ENCODE measurements at regions not wholly inside any gene's neighbourhood (a gene's known extent, or its start where the extent isn't known, plus 50 kb on each side); places are given as distances from the start of the nearest gene placed in this dataset.
"Not testable (repeated sequence)": the region's sequence is repeated elsewhere in the genome, so short reads cannot be mapped to it uniquely, and the experiment has no call there.

- no peak for DNase-seq (ENCODE audit: low read depth in 1 of 2, low spot score in 1 of 2)
- Histone ChIP-seq H3K36me3 (no peaks in the 10 kb centered on the region), H3K9me3 (ENCODE audit: low read depth) (no peaks in the 10 kb centered on the region), H3K27ac (no peak overlapping the region), H3K4me3 (no peak overlapping the region), H3K27me3 (no peaks in the 10 kb centered on the region), H3K4me1 (ENCODE audit: low read depth) (peaks cover 20% of the 10 kb centered on the region)
- TF ChIP-seq, protein P1, sequence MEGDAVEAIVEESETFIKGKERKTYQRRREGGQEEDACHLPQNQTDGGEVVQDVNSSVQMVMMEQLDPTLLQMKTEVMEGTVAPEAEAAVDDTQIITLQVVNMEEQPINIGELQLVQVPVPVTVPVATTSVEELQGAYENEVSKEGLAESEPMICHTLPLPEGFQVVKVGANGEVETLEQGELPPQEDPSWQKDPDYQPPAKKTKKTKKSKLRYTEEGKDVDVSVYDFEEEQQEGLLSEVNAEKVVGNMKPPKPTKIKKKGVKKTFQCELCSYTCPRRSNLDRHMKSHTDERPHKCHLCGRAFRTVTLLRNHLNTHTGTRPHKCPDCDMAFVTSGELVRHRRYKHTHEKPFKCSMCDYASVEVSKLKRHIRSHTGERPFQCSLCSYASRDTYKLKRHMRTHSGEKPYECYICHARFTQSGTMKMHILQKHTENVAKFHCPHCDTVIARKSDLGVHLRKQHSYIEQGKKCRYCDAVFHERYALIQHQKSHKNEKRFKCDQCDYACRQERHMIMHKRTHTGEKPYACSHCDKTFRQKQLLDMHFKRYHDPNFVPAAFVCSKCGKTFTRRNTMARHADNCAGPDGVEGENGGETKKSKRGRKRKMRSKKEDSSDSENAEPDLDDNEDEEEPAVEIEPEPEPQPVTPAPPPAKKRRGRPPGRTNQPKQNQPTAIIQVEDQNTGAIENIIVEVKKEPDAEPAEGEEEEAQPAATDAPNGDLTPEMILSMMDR (IDR thresholded peaks at IDR 0.05; ENCODE audit: low read depth, low read length), result no peak
Measured at GRCh38 chr2:138298900-138299299, 202.7 kb upstream of the SPOPL start.

GRCh38 chr2:138306626-138307025, 194.9 kb upstream of the SPOPL start:
- Histone ChIP-seq H3K4me1 (ENCODE audit: low read depth) (peaks cover 20% of the 10 kb centered on the region), H3K27ac (no peak overlapping the region)
- TF ChIP-seq, protein P1 (IDR thresholded peaks at IDR 0.05; ENCODE audit: low read depth, low read length), result no peak

DNA sequence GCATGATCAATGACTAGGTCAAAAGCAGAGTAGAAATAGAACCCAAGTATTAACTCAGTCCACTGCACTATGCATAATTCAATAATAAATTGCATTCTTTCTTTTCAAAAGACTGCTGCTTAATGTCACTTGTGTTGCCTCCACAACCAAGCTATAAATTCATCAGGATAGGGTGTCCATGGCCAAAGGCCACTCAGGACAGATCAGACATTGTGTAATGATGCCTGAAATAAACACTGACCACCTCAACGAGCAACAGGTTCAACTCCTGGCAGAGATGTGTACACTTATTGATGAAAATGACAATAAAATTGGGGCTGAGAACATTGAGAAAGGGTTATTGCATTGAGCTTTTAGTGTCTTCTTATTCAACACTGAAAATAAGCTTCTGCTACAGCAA, 194.5 kb upstream of the SPOPL start:
- no peak overlapping the region for H3K27ac ChIP-seq
- DNase-seq (ENCODE audit: low read depth in 1 of 2, low spot score in 1 of 2), result no peak
- H3K4me3 ChIP-seq, result no peak overlapping the region
- no peaks in the 10 kb centered on the region for H3K9me3 ChIP-seq (ENCODE audit: low read depth)
- no peaks in the 10 kb centered on the region for H3K27me3 ChIP-seq
- peaks cover 16% of the 10 kb centered on the region for H3K4me1 ChIP-seq (ENCODE audit: low read depth)
- no peaks in the 10 kb centered on the region for H3K36me3 ChIP-seq
- TF ChIP-seq, protein P1 (IDR thresholded peaks at IDR 0.05; ENCODE audit: low read depth, low read length), result no peak

More at GRCh38 chr2:138306626-138307025, 194.9 kb upstream of the SPOPL start:
- Histone ChIP-seq H3K9me3 (ENCODE audit: low read depth) (no peaks in the 10 kb centered on the region), H3K27me3 (no peaks in the 10 kb centered on the region), H3K36me3 (no peaks in the 10 kb centered on the region), H3K4me3 (no peak overlapping the region)
- DNase-seq (ENCODE audit: low read depth in 1 of 2, low spot score in 1 of 2), result no peak

DNA sequence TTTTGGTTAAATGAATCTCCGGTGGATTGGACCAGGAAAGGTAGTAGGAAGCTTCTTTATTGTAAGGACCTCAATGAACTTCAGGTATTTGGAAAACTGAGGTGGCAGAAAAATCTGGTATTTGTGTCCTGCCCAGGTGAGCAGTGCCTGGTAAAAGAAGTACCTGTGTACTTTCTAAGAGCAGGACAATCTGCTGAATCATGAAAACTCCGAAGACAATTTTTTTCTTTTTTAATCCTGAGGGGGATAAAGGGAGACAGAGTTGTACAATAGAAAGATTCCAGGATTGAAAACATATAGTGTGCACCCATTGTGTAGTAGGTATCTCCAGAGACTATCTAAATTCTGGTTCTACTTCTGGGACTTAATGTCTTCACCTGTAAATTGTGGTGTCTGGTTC, 191.8 kb upstream of the SPOPL start:
- Histone ChIP-seq H3K9me3 (ENCODE audit: low read depth) (no peaks in the 10 kb centered on the region), H3K4me3 (no peak overlapping the region), H3K27ac (no peak overlapping the region), H3K4me1 (ENCODE audit: low read depth) (no peaks in the 10 kb centered on the region), H3K27me3 (no peaks in the 10 kb centered on the region), H3K36me3 (no peaks in the 10 kb centered on the region)
- no peak for DNase-seq (ENCODE audit: low read depth in 1 of 2, low spot score in 1 of 2)
- TF ChIP-seq, protein P1 (IDR thresholded peaks at IDR 0.05; ENCODE audit: low read depth, low read length), result no peak

DNA sequence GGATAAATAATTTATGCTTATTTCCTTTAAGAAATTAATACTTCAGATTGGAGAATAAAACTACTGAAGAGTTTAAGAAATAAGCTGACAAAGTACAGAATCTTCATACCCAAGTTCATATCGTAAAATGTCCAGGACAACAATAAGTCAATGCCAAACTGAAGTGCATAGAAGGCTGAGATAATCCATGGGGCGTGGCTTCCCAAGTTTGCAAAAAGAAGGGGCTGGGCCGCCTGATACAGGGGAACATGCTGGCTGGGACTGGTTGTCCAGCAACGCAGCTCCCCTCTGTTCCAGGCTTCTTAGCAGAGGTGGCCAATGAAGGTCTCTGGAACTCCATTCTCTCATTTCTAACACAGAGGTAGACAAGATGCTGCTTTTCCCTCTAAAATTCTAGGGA, 189.5 kb upstream of the SPOPL start:
- TF ChIP-seq, protein P1 (IDR thresholded peaks at IDR 0.05; ENCODE audit: low read depth, low read length), result no peak
- H3K36me3 ChIP-seq, result no peaks in the 10 kb centered on the region
- no peaks in the 10 kb centered on the region for H3K9me3 ChIP-seq (ENCODE audit: low read depth)
- no peak overlapping the region for H3K27ac ChIP-seq
- no peak overlapping the region for H3K4me3 ChIP-seq
- no peaks in the 10 kb centered on the region for H3K27me3 ChIP-seq
- no peaks in the 10 kb centered on the region for H3K4me1 ChIP-seq (ENCODE audit: low read depth)
- no peak for DNase-seq (ENCODE audit: low read depth in 1 of 2, low spot score in 1 of 2)

DNA sequence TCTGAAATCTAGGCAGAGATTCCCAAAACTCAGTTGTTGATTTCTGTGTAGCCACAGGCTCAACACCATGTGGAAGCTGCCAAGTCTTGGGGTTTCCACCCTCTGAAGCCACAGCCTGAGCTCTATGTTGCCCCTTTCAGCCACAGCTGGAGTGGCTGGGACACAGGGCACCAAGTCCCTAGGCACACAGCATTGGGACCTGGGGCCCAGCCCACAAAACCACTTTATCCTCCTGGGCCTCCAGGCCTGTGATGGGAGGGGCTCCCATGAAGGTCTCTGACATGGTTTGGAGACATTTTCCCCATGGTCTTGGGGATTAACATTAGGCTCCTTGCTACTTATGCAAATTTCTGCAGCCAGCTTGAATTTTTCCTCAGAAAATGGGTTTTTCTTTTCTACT, 186.0 kb upstream of the SPOPL start:
- DNase-seq (ENCODE audit: low read depth in 1 of 2, low spot score in 1 of 2); H3K4me3 ChIP-seq; H3K36me3 ChIP-seq; H3K9me3 ChIP-seq (ENCODE audit: low read depth); H3K27ac ChIP-seq; H3K4me1 ChIP-seq (ENCODE audit: low read depth); H3K27me3 ChIP-seq: not testable (repeated sequence)
